22Rv1 (cell line): ENCODE measurements at regions not wholly inside any gene's neighbourhood (a gene's known extent, or its start where the extent isn't known, plus 50 kb on each side); places are given as distances from the start of the nearest gene placed in this dataset.
"Not testable (repeated sequence)": the region's sequence is repeated elsewhere in the genome, so short reads cannot be mapped to it uniquely, and the experiment has no call there.

Source experiments
- H3K27ac ChIP-seq: fragments of 450-650 bp; 2 replicates; pipeline ENCODE4 v1.5.1; 2017
- CTCF ChIP-seq: fragments of 450-650 bp; IDR thresholded peaks from 2 replicates; pipeline ENCODE4 v1.5.1; 2017; ENCODE audit warnings: mild to moderate bottlenecking
- ZFX ChIP-seq: fragments of 450-650 bp; IDR thresholded peaks from 2 replicates; pipeline ENCODE4 v1.6.1; 2017; ENCODE audit warnings: antibody characterized with exemption, borderline replicate concordance

- no peak overlapping the region for H3K27ac ChIP-seq
- TF ChIP-seq CTCF (no peak), ZFX (no peak)
Observed at GRCh38 chr9:30522486-30522885, 1862.0 kb upstream of the ACO1 start.

GRCh38 chr9:30524311-30524710 lies 1860.1 kb upstream of the ACO1 start:
- TF ChIP-seq ZFX (no peak), CTCF (no peak)
- no peak overlapping the region for H3K27ac ChIP-seq

- TF ChIP-seq ZFX (no peak), CTCF (no peak)
- no peak overlapping the region for H3K27ac ChIP-seq
Observed at GRCh38 chr9:30534455-30534854, 1850.0 kb upstream of the ACO1 start.

- TF ChIP-seq CTCF = no peak
- TF ChIP-seq ZFX = no peak
- H3K27ac ChIP-seq = no peak overlapping the region
Observed at GRCh38 chr9:30534896-30535295, 1849.5 kb upstream of the ACO1 start.

- TF ChIP-seq CTCF (no peak), ZFX (no peak)
- no peak overlapping the region for H3K27ac ChIP-seq
Observed at GRCh38 chr9:30536494-30536893, 1847.9 kb upstream of the ACO1 start.

- not testable (repeated sequence) for H3K27ac ChIP-seq
Observed at GRCh38 chr9:30539696-30540095, 1844.7 kb upstream of the ACO1 start.

GRCh38 chr9:30574355-30575151 lies 1809.9 kb upstream of the ACO1 start:
- no peak overlapping the region for H3K27ac ChIP-seq
- TF ChIP-seq CTCF = no peak
- TF ChIP-seq ZFX = no peak

GRCh38 chr9:30575218-30575617 lies 1809.2 kb upstream of the ACO1 start:
- H3K27ac ChIP-seq = no peak overlapping the region
- TF ChIP-seq ZFX = no peak
- no peak for TF ChIP-seq CTCF
